ENCODE measurements at regions not wholly inside any gene's neighbourhood (a gene's known extent, or its start where the extent isn't known, plus 50 kb on each side); places are given as distances from the start of the nearest gene placed in this dataset.

DNA sequence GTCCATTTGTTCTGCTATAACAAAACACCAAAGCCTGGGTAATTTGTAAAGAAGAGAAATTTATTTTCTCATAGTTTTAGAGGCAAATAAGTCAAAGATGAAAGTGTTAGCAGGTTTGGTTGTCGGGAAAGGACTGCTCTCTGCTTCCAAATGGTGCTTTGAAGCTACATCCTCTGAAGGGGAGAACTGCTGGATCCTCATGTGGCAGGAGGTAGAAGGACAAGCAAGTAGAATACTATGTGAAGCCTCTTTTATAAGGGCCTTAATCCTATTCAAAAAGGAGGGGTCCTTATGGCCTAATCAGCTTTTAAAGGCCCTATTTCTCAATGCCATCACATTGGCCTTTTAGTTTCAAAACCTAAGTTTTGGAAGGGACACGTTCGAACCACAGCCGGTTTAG, 826.0 kb upstream of the EPHA7 start:
- TF ChIP-seq ESRRG (CRISPR knock-in tag; IDR thresholded peaks at IDR 0.05) (no peak), RARB (CRISPR knock-in tag; IDR thresholded peaks at IDR 0.05) (no peak), OSR1 (CRISPR knock-in tag; IDR thresholded peaks at IDR 0.05) (no peak), ZFP30 (CRISPR knock-in tag; IDR thresholded peaks at IDR 0.05) (no peak)
- ATAC-seq = no peak

DNA sequence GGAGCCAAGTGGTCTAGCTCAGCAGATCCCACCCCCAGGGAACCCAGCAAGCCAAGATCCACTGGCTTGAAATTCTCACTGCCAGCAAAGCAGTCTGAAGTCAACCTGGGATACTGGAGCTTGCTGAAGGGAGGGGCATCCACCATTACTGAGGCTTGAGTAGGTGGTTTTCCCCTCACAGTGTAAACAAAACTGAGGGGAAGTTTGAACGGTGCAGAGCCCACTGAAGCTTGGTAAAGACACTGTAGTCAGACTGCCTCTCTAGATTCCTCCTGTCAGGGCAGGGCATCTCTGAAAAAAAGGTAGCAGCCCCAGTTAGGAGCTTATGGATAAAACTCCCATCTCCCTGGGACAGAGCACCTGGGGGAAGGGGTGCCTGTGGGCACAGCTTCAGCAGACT, 819.5 kb upstream of the EPHA7 start:
- TF ChIP-seq, protein P1, sequence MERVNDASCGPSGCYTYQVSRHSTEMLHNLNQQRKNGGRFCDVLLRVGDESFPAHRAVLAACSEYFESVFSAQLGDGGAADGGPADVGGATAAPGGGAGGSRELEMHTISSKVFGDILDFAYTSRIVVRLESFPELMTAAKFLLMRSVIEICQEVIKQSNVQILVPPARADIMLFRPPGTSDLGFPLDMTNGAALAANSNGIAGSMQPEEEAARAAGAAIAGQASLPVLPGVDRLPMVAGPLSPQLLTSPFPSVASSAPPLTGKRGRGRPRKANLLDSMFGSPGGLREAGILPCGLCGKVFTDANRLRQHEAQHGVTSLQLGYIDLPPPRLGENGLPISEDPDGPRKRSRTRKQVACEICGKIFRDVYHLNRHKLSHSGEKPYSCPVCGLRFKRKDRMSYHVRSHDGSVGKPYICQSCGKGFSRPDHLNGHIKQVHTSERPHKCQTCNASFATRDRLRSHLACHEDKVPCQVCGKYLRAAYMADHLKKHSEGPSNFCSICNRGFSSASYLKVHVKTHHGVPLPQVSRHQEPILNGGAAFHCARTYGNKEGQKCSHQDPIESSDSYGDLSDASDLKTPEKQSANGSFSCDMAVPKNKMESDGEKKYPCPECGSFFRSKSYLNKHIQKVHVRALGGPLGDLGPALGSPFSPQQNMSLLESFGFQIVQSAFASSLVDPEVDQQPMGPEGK (CRISPR knock-in tag; IDR thresholded peaks at IDR 0.05; ENCODE audit: borderline replicate concordance) = no peak
- TF ChIP-seq ESRRG (CRISPR knock-in tag; IDR thresholded peaks at IDR 0.05) = no peak

DNA sequence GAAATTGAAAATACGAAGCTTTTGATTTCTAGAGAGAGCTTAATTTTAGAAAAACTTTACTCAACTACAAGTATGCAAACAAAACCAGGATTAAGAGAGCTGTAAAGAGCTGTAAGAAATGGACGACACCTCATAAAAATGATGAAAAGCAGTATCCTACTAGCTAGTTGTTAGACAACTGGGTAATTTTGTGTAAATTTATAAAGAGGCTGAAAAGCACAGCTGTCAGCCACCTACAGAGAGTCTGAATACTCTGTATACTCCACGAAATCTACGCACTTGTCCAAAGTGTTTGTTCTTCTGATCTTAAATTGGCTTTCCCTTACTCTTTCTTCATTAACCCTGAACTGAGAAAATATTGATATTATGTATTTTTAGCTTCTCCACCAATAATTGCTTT, 808.4 kb upstream of the EPHA7 start:
- ATAC-seq = no peak
- no peak for TF ChIP-seq ZNF8 (CRISPR knock-in tag; IDR thresholded peaks at IDR 0.05)
- TF ChIP-seq GLIS3 (CRISPR knock-in tag; IDR thresholded peaks at IDR 0.05) = no peak
- TF ChIP-seq, protein P2, sequence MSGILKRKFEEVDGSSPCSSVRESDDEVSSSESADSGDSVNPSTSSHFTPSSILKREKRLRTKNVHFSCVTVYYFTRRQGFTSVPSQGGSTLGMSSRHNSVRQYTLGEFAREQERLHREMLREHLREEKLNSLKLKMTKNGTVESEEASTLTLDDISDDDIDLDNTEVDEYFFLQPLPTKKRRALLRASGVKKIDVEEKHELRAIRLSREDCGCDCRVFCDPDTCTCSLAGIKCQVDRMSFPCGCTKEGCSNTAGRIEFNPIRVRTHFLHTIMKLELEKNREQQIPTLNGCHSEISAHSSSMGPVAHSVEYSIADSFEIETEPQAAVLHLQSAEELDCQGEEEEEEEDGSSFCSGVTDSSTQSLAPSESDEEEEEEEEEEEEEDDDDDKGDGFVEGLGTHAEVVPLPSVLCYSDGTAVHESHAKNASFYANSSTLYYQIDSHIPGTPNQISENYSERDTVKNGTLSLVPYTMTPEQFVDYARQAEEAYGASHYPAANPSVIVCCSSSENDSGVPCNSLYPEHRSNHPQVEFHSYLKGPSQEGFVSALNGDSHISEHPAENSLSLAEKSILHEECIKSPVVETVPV (CRISPR knock-in tag; IDR thresholded peaks at IDR 0.05) = no peak
- TF ChIP-seq RARB (CRISPR knock-in tag; IDR thresholded peaks at IDR 0.05) = no peak
- no peak for TF ChIP-seq ESRRG (CRISPR knock-in tag; IDR thresholded peaks at IDR 0.05)
- TF ChIP-seq ZC3H10 (CRISPR knock-in tag; IDR thresholded peaks at IDR 0.05) = no peak
- no peak for TF ChIP-seq ZFP3 (CRISPR knock-in tag; IDR thresholded peaks at IDR 0.05)
- no peak for TF ChIP-seq OSR1 (CRISPR knock-in tag; IDR thresholded peaks at IDR 0.05)
- no peak for TF ChIP-seq ZNF565 (CRISPR knock-in tag; conservative IDR thresholded peaks at IDR 0.05; ENCODE audit: low read depth)
- TF ChIP-seq, protein P3, sequence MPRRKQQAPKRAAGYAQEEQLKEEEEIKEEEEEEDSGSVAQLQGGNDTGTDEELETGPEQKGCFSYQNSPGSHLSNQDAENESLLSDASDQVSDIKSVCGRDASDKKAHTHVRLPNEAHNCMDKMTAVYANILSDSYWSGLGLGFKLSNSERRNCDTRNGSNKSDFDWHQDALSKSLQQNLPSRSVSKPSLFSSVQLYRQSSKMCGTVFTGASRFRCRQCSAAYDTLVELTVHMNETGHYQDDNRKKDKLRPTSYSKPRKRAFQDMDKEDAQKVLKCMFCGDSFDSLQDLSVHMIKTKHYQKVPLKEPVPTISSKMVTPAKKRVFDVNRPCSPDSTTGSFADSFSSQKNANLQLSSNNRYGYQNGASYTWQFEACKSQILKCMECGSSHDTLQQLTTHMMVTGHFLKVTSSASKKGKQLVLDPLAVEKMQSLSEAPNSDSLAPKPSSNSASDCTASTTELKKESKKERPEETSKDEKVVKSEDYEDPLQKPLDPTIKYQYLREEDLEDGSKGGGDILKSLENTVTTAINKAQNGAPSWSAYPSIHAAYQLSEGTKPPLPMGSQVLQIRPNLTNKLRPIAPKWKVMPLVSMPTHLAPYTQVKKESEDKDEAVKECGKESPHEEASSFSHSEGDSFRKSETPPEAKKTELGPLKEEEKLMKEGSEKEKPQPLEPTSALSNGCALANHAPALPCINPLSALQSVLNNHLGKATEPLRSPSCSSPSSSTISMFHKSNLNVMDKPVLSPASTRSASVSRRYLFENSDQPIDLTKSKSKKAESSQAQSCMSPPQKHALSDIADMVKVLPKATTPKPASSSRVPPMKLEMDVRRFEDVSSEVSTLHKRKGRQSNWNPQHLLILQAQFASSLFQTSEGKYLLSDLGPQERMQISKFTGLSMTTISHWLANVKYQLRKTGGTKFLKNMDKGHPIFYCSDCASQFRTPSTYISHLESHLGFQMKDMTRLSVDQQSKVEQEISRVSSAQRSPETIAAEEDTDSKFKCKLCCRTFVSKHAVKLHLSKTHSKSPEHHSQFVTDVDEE (CRISPR knock-in tag; IDR thresholded peaks at IDR 0.05) = no peak
- TF ChIP-seq, protein P1 (CRISPR knock-in tag; IDR thresholded peaks at IDR 0.05; ENCODE audit: borderline replicate concordance) = no peak

More for the DNA sequence above, 819.5 kb upstream of the EPHA7 start:
- ATAC-seq = no peak

DNA sequence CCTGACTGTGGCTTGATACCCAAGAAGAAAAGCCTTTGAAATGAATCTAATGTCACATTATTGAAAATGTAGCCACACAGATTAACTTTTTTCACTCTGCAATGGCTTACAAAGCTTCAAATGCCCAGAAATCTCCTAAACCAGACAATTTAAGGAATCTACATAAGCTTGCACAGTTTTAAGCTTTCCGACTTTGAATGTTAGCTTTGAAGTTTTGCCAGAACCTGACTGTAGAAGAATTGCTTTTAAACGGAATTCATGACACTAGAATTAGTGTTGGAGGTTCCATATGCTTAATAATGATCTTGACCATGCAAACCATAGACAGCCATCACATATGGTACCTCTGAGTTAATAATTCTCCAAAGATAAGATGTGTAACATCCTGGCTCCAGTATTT, 798.5 kb upstream of the EPHA7 start:
- TF ChIP-seq ISL1 (CRISPR knock-in tag; IDR thresholded peaks at IDR 0.05) = no peak
- no peak for TF ChIP-seq ZFP3 (CRISPR knock-in tag; IDR thresholded peaks at IDR 0.05)
- no peak for TF ChIP-seq CSDC2 (CRISPR knock-in tag; IDR thresholded peaks at IDR 0.05)
- no peak for ATAC-seq

DNA sequence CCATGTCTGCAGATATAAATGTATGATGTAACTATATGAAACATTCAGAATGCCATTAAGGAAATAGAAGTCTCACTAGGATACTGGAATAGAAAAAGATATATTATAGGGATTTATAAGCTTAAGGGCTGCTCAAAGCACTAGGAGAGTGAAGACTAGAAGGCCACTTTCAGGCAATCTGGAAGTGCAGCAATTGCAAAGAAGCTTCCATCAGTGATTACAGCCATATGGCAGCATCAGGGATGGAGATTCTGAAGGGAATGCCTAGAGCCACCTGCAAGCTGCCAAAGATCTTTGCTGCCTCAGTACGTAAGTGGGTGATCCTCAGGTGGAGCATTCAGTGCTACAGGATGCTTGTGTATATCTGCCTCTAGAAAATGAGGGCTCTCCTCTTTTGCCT, 796.2 kb upstream of the EPHA7 start:
- TF ChIP-seq CSDC2 (CRISPR knock-in tag; IDR thresholded peaks at IDR 0.05) = no peak
- TF ChIP-seq ZNF8 (CRISPR knock-in tag; IDR thresholded peaks at IDR 0.05) = no peak
- no peak for TF ChIP-seq ISL1 (CRISPR knock-in tag; IDR thresholded peaks at IDR 0.05)
- no peak for TF ChIP-seq TCF4 (CRISPR knock-in tag; IDR thresholded peaks at IDR 0.05; ENCODE audit: borderline replicate concordance)
- TF ChIP-seq OSR1 (CRISPR knock-in tag; IDR thresholded peaks at IDR 0.05) = no peak
- TF ChIP-seq ZNF565 (CRISPR knock-in tag; conservative IDR thresholded peaks at IDR 0.05; ENCODE audit: low read depth) = no peak
- TF ChIP-seq, protein P1 (CRISPR knock-in tag; IDR thresholded peaks at IDR 0.05; ENCODE audit: borderline replicate concordance) = no peak
- no peak for TF ChIP-seq TOX (CRISPR knock-in tag; IDR thresholded peaks at IDR 0.05; ENCODE audit: borderline replicate concordance)
- TF ChIP-seq ARNTL (CRISPR knock-in tag; IDR thresholded peaks at IDR 0.05; ENCODE audit: borderline replicate concordance, low read depth) = no peak
- TF ChIP-seq GLIS3 (CRISPR knock-in tag; IDR thresholded peaks at IDR 0.05) = no peak
- no peak for ATAC-seq

Data from SK-N-SH treated with all-trans-retinoic acid at 6 μM for 48 hours (cell line).